Islet of Langerhans (tissue), 1 donor: ENCODE measurements at regions not wholly inside any gene's neighbourhood (a gene's known extent, or its start where the extent isn't known, plus 50 kb on each side); places are given as distances from the start of the nearest gene placed in this dataset.

Source experiments
- FAIRE-seq: peaks from one replicate; lab custom pipeline; 2011; peaks lifted over from hg19 to GRCh38; lab: Jason Lieb, UNC

GRCh38 chr5:160511280-160511929 is 89.8 kb downstream of the PTTG1 start:
- FAIRE-seq: no peak
